NCI-H82 treated with DMSO at 0.1 percent for 48 hours (cell line): ENCODE measurements at regions not wholly inside any gene's neighbourhood (a gene's known extent, or its start where the extent isn't known, plus 50 kb on each side); places are given as distances from the start of the nearest gene placed in this dataset.
"Not testable (repeated sequence)": the region's sequence is repeated elsewhere in the genome, so short reads cannot be mapped to it uniquely, and the experiment has no call there.

Experiments used
- DNase-seq: peaks from one replicate; lab custom pipeline; 2025; ENCODE audit not compliant: unreplicated experiment; lab: John Stamatoyannopoulos, UW

DNA sequence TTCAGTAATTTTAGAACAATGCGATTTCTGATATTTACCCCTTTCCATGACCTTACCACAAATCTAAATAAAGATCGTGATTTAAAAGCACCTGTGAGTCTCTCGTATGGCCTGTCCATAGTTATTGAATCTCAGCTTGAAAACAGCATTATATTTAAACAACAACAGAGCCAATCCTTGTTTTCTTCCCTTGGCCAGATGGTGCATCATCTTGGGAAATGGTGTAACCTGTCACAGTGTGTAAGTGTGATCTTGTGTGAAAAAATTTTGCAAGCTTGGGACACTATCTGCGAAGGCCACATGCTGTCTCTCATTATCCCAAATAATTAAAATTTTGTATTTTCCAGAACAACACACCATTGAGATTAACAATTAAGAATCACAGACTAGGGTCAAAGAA is 262.7 kb upstream of the SPHKAP start:
- DNase-seq, result no peak

DNA sequence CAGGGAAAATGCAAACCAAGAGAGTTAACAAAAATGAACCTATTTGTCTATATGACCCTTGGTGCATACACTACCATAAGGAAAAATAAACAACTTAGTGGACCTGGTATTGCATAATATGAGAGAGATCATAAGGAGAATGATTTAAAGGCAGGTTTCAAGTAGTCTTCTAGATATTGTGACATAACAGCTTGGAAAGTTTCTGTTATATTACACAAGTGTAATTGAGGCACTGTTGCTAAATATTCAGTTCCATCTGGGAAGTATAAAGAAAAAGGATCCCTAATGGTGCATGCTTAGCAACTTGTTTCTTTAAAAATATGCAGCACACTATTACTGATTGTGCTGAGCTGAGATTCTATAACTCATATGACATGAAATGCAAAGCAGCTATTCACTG is 252.2 kb upstream of the SPHKAP start:
- DNase-seq, result no peak

DNA sequence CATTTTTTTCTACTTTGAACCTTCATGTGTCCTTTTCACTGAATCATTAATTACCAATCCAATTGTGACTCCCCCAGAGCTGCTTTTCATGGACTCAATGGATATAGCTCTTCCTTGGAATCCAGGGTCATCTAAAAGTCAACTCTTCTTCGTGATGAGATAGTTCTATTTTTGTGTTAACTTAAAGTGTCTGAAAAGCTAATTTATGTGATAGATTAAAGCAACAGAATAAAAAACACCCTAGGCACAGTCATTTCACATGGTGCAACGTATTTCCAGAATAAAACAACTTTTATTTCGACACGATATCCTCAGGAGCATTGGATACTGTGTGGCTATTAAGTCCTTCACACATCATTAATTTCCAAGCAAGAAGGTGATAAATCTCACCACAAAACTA is 250.6 kb upstream of the SPHKAP start:
- no peak for DNase-seq

DNA sequence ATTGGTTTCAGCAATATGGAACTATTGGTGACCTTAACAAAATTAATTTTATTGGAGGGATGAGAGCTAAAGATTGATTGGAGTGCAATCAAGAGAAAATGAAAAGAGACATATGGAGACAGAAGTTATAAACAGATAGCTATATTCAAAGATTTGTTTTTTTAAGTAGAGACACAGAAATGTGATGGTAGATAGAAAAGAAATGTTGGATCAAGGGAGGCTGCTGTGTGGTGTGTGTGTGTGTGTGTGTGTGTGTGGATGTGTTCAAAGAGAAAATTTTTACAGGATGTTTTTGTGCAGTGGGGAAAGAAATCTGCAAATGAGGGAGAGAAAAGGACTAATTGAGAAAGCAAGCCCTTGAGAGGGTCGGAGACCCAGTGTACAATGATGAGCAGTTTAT is 249.5 kb upstream of the SPHKAP start:
- no peak for DNase-seq

DNA sequence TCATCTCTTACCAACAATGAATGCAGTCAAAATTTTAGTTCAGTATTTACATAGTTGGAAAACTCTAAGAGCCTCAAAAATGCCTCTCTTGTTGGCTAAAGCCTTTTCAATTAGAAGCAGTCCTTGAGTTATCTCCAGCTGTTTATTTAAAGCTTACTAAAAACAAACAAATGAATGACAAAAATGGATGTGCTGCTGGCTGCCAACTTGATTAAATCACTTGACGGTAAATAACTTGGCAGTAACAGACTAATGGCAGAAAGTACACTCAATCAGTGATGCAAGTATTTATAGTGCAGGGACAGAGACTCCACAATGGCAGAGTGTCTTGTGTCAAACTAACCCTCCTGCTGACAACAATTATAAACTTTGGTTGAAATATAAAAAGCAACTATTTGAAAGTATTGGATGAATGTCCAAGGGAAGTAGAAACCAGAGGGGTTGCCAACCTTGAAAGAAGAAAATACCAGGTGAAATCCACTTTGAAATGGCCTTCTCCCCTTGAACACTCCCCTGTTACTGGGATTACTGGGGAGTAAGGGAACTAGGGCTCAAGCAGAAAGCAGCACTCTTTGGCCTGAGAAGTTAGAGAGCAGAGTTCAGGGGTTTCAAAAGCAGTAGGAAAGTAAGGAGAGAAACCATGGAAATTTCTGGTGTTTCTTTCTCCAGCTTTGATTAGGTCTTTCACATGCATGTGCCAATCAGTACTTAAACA is 245.2 kb upstream of the SPHKAP start:
- no peak for DNase-seq

DNA sequence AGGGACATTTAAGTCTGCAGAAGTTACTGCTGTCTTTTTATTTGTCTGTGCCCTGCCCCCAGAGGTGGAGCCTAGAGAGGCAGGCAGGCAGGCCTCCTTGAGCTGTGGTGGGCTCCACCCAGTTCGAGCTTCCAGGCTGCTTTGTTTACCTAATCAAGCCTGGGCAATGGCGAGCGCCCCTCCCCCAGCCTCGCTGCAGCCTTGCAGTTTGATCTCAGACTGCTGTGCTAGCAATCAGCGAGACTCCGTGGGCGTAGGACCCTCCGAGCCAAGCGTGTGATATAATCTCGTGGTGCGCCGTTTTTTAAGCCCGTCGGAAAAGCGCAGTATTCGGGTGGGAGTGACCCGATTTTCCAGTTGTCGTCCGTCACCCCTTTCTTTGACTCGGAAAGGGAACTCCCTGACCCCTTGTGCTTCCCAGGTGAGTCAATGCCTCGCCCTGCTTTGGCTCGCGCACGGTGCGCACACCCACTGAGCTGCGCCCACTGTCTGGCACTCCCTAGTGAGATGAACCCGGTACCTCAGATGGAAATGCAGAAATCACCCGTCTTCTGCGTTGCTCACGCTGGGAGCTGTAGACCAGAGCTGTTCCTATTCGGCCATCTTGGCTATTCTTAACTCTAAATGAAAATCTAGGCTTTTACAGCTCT is 244.0 kb upstream of the SPHKAP start:
- not testable (repeated sequence) for DNase-seq

DNA sequence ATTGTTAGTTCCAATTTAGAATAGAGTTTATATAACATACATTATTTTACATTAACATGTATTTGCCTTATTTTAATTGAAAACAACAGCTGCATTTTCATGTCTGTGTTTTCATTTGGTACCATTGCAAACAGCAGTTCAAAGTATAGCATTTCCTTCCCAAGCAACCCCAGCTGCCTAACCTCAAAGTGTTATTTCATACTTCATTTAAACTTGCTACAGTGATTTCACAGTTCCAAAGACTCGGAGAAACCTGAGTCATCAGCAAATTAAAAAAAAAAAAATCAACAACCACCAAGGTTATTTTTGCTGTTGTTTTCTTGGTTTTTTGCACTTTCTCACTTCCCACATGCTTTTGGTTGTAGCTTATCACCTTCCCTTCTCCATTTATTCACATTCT is 236.5 kb upstream of the SPHKAP start:
- DNase-seq, result no peak

DNA sequence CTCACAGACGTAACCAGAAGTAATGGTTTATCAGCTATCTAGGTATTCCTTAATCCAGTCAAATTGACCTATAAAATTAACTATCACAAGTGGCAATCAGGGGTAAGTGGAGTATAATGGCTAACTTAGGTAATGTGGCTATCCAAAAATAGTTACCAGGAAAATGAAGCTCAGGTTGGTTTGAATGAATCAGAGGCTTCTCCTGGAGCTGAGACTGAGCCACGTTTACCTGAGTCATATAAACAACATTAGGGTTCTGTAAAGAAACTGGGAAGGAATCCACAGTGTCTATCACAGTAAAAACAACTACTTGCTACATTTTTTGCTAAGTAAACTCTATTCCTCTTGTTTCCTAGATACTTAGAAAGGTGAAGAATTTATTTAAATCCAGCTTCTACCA is 236.0 kb upstream of the SPHKAP start:
- DNase-seq, result no peak

DNA sequence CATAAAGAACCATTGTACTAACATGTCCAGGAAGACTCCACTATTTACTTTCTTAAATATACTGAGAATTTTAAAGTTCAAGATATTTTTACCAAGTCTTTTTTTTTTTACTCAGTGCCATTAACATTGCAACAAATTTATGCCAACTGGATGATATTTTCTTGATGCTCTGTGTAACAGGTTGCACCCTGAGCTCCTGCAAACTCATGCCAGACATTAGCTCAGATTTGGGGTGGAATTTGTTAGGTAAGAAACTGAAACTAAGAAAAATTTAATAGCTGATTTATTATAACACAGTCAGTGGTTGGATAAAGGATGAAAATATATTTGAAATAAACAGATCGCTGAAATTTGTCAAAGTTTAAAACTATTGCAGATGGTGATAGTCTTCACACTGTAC is 228.6 kb upstream of the SPHKAP start:
- DNase-seq, result no peak

DNA sequence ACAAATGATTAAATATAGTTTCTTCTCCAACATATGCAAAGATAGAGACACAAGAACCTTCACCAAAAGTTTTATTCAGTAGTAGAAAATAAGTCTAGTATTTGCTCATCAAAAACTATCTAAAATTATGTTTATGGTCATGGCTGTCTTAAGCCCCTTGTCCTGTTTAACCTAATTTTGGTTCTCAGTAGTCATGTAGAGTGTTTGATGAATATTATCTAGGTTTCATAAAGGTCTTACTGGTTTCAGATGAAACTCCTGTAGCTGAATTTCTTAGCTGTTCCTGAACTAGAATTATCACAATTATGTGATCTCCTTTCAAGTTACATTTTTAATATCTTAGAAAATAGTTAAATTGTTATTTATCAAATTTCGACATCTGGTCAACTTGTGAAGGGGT is 228.0 kb upstream of the SPHKAP start:
- DNase-seq, result no peak

DNA sequence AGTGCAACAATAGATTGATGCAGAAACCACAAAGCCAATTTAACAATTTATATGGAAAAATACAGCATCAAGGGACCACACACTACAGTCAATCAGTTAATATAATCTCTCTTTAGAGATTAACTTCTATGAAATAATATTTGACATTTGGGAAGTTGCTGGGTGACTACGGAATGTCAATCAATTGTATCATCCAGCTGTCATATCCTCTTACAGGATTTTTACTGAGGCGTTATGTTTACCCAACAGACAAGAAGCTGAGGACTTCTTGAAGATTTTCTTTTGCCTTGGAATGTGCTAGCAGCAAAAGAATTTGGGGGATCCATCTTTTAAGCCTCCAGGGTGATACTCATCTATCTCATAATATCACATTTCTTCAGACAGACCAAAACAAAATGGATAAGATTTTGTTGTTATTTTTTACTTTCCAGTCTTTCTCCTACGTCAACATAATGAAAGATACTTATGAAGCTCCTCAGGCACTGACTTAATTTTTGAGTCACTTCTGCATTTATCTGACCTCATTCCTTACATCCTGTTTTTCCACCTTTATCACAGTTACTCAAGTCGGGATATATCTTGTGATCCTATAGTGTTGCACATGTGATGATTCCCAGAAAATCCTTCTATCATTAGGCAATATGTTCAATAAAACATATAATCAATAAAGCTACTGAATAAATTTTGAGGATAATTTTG is 227.2 kb upstream of the SPHKAP start:
- DNase-seq, result no peak

DNA sequence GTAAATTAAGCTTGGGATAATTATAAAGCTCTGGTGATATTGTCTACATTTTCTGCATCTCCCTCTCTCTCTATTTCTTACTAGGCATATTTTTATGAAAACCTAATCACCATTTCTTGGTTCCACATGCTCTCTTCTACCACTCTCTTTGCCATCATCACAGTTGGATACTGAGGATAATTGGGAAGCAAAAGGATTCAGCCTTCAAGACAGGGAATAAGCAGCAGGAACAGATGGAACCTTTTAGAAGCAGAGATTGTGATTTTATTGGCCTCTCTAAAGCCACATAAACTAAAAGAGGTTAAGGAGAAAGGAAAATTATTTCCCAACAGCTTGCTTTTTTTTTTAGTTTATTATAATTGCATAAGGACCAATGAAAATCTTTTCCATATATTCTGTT is 226.3 kb upstream of the SPHKAP start:
- DNase-seq, result no peak

DNA sequence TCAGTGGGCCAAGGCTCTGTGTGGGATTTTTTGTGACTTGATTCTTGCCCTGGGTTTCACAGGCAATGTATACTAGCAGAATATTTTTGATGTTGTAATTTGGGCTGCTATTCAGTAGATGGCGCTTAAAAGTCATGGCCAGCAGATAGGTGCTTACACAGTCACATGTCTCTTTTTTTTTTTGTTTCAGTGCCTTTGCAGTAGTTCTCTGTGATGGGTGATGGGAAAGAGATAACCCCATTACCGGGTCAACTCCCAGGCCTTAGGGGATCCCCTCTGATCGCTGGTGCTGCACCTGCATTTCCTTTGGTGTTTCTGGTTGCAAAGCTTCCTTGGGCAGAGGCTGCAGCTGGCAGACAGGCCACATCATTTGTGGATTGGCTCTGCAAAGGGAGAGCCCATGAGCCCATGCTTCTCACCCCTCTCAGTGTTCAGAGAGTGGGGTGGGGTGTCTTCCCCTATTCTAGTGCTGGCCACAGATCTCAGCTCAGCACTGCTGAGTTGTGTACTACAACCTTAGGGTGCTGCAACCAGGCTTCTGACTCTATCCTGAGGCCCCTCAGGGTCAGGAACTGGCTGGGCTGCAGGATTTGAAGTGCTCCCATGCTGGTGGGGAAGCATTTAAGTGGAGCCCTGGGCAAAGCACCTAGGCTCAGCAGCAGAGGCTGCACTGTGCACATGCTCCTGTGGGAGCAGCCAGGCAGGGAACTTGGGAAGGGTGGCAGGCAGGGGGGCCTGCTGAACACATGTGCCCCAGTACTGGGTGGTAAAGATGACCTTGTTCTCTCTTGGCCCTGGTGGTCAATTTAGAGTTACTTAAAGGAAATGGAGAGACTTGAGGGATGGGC is 219.8 kb upstream of the SPHKAP start:
- DNase-seq, result no peak

DNA sequence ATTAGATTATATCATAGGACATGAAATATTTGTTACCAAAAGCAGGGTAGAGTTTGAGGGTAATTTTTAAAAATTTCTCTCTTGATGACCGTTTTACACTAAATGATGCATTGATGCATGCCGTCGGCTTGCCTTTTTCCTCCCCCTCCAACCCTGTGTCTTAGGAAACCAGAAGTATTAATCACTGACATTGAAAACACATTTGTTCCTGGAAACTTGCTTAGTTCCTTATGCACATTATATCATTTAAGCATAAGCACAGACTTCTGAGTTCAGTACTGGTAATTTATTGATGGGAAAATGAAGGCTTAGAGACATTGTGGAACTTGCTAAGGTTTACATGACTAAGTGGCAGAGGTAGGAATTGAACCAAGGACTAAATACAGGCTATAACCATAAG is 206.3 kb upstream of the SPHKAP start:
- no peak for DNase-seq

DNA sequence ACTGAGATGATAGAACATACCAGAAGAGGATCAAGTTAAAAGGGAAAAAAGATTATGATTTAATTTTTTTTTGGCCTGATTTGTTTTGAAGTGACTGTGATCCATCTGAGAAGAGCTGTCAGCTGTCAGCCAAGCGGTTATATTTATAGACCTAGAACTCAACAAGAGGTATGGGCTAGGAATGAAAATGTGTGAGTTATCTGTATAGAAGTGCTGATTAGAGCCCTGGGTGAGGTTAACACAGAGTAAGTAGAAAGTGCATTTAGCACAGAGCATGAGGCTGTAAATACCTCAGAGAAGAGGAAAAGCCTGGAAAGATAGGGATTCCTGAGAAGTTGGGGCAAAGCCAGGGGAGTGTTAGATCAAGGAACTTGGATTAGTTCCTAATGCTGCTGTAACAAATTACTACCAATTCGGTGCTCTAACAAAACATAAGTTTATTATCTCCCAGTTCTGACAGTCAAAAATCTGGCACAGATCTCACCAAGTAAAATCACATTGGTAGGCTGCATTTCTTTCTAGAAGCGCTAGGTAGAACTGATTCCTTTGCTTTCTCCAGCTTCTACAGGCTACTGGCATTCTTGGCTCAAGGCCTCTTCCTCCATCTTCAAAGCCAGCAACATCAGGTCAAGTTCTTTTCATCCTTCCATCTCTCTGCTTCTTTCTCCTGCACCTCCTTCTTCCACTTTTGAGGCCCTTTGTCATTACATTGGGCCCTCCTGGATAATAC is 197.4 kb upstream of the SPHKAP start:
- DNase-seq, result no peak

DNA sequence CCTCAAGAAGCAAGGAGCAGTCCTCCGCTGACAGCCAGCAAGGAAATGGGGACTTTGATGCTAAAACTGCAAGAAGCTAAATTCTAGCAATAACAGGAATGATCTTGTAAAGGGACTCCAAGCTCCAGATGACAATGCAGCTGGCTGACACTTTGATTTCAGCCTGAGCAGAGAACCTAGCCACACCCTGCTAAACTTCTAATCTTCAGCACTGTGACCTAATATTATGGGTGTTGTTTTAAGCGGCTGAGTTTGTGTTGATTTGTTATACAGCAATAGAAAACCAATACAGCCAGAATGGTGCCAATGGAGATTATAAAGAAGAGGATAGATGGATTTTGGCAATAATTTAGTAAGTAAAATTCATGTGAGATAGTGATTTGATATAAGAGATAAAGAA is 196.7 kb upstream of the SPHKAP start:
- no peak for DNase-seq

DNA sequence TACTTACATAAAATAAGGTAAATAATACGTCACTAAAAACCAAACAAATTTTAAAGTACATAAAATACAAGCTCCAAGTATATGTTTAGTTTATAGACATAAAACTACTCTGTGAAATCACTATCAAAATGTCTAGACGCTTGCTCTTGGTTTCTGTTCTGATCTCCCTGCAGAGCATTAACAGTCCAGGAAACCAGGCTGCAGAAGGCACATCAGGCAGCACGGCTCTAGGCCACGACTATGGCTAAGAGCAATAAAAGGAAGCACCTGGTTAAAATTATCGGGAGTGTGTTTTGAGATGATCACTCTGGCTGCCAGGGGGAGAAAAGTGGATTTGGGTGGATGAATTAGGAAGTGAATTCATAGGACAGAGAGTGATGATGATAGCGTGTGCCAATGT is 196.0 kb upstream of the SPHKAP start:
- no peak for DNase-seq

DNA sequence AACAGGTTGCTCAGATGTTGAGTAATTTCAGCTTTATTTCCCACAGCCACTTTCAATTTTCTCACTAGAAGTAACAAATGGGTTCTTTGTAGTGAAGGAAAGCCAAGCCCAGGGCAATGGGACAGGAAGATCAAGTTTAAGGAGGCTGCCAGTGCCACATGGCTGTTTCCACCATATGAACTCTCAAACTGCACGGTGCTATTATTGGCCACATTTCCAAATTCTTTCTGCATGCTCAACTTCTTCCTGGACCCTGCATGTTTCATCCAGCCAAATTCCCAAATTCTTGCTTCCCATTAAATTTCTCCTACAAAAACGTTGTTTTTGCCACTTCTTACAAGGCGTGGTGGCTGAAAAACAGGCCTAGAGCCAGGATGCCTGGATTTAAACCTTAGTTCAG is 193.3 kb upstream of the SPHKAP start:
- DNase-seq, result no peak

DNA sequence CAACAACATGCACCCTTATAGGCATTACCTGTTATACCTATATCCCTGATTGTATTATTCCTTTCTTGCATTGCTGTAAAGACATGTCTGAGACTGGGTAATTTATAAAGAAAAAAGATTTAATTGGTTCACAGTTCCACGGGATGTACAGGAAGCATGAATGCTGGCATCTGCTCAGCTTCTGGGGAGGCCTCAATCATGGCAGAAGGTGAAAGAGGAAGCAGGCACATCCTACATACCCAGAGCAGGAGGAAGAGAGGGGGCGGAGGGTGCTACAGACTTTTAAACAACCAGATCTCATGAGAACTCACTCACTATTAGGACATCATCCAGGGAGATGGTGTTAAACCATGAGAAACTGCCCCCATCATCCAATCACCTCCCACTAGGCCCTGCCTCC is 191.7 kb upstream of the SPHKAP start:
- DNase-seq, result no peak

DNA sequence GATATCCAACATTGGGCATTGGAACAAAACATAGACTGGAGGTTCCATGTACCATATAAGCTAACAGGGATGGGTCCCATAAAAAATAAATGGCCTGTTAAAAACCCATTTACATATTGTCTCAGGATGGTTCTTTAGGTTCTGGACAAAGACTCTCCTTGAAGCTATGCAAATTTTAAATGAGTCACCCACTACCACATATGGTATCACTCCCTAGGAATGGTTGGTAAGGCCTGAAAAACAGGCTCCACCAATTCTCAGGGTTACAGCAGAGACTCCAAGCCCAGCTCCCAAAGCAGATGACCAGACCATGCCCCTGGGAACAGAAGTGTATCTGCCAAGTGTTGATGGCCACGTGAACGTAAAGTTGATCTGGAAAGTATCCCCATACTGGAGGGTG is 190.7 kb upstream of the SPHKAP start:
- DNase-seq, result no peak
